BJ (cell line): ENCODE measurements at regions not wholly inside any gene's neighbourhood (a gene's known extent, or its start where the extent isn't known, plus 50 kb on each side); places are given as distances from the start of the nearest gene placed in this dataset.

ENCODE experiments used
- CTCF ChIA-PET: fragments of 350-600 bp; formaldehyde crosslinking; extraction: SDS; loops from one replicate; lab custom pipeline; 2021; ENCODE audit warnings: antibody characterized with exemption, inconsistent platforms; lab: Yijun Ruan, JAX
- POLR2A ChIA-PET: fragments of 300-600 bp; sonication (Branson Sonifier 250); formaldehyde crosslinking; extraction: SDS; loops from one replicate; lab custom pipeline; 2021; ENCODE audit warnings: antibody characterized with exemption; lab: Charles Lee
- DNase-seq: peaks from one replicate; pipeline ENCODE4 v3.0.0-alpha.2; 2011; ENCODE audit warnings: low read depth
- H3K27me3 ChIP-seq: 2 replicates; pipeline ENCODE4 v1.6.0; 2011; ENCODE audit warnings: low read length; ENCODE audit not compliant: control insufficient read depth, insufficient read depth
- H3K36me3 ChIP-seq: 2 replicates; pipeline ENCODE4 v1.5.1; 2011; ENCODE audit warnings: low read length; ENCODE audit not compliant: control insufficient read depth, insufficient read depth
- H3K4me3 ChIP-seq: 2 replicates; pipeline ENCODE4 v1.5.1; 2011; ENCODE audit warnings: low read depth, mild to moderate bottlenecking, control low read depth, low read length
- TF ChIP-seq, protein P1 (sequence below): IDR thresholded peaks from 2 replicates; pipeline ENCODE4 v1.5.1; 2011; ENCODE audit warnings: low read depth, mild to moderate bottlenecking, control low read depth, inconsistent platforms, low read length, moderate library complexity; ENCODE audit not compliant: insufficient read depth

DNA sequence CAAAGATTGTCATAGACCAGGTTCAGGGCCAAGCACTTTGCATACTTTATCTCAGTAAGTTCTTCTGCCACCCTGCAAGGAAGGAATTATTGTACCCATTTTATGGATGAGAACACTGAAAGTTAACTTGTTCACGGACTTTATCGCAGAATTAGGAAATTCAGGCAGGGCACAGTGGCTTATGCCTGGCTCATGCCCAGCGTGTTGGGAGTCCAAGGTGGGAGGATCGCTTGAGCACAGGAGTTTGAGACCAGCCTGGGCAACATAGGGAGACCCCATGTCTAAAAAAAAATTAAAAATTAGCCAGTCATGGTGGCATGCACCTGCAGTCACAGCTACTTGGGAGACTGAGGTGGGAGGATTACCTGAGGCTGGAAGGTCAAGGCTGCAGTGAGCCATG is 72.4 kb downstream of the MFAP3 start:
- no peaks in the 10 kb centered on the region for H3K36me3 ChIP-seq
- CTCF ChIA-PET = no interaction called here
- no peak for DNase-seq
- POLR2A ChIA-PET = no interaction called here
- H3K4me3 ChIP-seq = no peak overlapping the region
- H3K27me3 ChIP-seq = peaks cover 3% of the 10 kb centered on the region
- TF ChIP-seq, protein P1, sequence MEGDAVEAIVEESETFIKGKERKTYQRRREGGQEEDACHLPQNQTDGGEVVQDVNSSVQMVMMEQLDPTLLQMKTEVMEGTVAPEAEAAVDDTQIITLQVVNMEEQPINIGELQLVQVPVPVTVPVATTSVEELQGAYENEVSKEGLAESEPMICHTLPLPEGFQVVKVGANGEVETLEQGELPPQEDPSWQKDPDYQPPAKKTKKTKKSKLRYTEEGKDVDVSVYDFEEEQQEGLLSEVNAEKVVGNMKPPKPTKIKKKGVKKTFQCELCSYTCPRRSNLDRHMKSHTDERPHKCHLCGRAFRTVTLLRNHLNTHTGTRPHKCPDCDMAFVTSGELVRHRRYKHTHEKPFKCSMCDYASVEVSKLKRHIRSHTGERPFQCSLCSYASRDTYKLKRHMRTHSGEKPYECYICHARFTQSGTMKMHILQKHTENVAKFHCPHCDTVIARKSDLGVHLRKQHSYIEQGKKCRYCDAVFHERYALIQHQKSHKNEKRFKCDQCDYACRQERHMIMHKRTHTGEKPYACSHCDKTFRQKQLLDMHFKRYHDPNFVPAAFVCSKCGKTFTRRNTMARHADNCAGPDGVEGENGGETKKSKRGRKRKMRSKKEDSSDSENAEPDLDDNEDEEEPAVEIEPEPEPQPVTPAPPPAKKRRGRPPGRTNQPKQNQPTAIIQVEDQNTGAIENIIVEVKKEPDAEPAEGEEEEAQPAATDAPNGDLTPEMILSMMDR = no peak

DNA sequence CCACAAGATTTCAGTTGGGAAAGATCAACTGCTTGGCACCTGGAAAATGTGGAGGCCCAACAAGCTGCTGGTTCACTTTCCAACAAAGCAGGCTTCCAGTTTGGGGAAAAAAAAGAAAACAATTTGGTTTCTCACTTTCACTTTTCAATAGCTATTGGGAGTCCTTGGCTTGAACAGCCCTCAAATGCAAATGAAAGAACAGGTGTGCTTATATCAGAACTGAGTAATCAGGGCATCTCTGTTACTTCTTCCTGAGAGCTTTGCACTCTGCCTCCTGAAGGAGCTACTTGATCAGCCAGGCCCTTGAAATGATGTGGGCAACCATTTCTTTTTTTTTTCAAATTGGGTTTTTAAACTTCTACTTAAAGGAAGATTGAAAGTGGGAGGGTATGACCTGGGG is 73.5 kb downstream of the MFAP3 start:
- Histone ChIP-seq H3K4me3 (no peak overlapping the region), H3K36me3 (no peaks in the 10 kb centered on the region), H3K27me3 (peaks cover 3% of the 10 kb centered on the region)
- DNase-seq = no peak
- ChIA-PET CTCF (no interaction called here), POLR2A (no interaction called here)
- TF ChIP-seq, protein P1 = no peak

DNA sequence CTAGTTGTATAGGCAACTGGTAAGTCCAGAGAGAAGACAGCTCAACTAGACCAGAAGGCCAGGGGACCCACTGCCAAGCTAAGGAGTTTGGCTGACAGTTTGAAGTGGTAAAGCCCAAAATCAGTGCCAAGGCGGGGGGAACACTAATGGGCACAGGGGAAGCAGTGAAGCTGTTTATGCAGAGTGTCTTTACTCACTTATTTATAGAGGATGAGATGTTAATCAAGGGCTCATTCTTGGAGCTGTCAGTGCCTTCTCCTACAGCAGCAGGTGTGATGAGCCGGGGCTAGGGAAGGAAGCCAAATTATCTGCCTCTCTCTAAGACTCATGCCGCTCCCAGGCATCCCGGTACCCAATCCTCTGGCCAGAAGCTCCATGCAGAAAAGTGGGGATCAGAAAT is 75.2 kb upstream of the GALNT10 start:
- H3K36me3 ChIP-seq = no peaks in the 10 kb centered on the region
- peaks cover 3% of the 10 kb centered on the region for H3K27me3 ChIP-seq
- no peak overlapping the region for H3K4me3 ChIP-seq
- TF ChIP-seq, protein P1 = no peak
- no peak for DNase-seq
- ChIA-PET CTCF (interaction anchor here (1.5 kb wide), 1 partner anchor 43 kb away, joined by 3 read pairs; no protein-coding TSS in a partner anchor), POLR2A (no interaction called here)

DNA sequence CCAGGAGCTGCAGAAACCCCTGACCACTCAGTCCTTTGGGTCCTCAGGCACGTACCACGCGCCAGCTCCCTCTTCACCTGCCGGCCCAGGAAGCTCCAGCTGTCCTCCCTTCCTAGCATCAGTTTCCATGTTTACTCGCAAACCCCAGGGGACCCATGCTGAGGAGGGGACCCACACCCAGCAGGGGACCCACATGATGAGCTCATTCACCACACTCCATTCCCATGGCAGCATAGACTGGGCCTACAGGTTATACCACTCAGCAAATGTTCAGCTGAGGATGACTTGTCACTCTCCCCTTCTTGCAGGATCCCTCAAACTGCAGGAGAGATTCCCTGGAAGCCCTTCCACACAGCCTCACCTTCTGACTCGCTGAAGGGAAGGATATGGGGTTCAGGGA is 73.5 kb upstream of the GALNT10 start:
- CTCF ChIA-PET = interaction anchor here (0.7 kb wide), 1 partner anchor 19 kb away, joined by 3 read pairs; no protein-coding TSS in a partner anchor
- H3K4me3 ChIP-seq = no peak overlapping the region
- H3K36me3 ChIP-seq = no peaks in the 10 kb centered on the region
- peaks cover 3% of the 10 kb centered on the region for H3K27me3 ChIP-seq
- TF ChIP-seq, protein P1 = no peak
- DNase-seq = no peak
- POLR2A ChIA-PET = no interaction called here

DNA sequence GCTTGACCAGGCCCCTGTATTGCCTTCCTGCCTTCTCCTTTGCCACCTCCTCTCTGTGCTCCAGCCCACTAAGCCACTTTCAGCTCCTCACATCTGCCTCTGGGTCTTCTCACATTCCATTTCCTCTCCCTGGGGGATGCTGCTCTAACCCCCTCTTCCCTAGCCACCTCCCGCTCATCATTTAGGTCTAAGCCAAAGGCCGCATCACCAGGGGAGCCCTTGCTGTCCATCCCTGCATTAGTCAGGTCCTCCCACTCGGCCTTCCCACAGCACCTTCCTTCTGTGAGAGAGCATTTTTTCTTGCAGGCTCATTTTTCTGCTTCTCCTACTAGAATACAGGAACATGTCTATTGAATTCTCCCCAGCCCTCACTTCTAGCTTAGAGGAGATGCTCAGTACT is 72.6 kb upstream of the GALNT10 start:
- CTCF ChIA-PET = no interaction called here
- no peak for DNase-seq
- POLR2A ChIA-PET = no interaction called here

More for the DNA sequence above, 72.6 kb upstream of the GALNT10 start:
- TF ChIP-seq, protein P1 = no peak
- Histone ChIP-seq H3K4me3 (no peak overlapping the region), H3K36me3 (no peaks in the 10 kb centered on the region), H3K27me3 (peaks cover 3% of the 10 kb centered on the region)
